GDM1 (cell line): ENCODE measurements at regions not wholly inside any gene's neighbourhood (a gene's known extent, or its start where the extent isn't known, plus 50 kb on each side); places are given as distances from the start of the nearest gene placed in this dataset.

Experiments
- DNase-seq: peaks from one replicate; lab custom pipeline; 2025; lab: John Stamatoyannopoulos, UW

DNA sequence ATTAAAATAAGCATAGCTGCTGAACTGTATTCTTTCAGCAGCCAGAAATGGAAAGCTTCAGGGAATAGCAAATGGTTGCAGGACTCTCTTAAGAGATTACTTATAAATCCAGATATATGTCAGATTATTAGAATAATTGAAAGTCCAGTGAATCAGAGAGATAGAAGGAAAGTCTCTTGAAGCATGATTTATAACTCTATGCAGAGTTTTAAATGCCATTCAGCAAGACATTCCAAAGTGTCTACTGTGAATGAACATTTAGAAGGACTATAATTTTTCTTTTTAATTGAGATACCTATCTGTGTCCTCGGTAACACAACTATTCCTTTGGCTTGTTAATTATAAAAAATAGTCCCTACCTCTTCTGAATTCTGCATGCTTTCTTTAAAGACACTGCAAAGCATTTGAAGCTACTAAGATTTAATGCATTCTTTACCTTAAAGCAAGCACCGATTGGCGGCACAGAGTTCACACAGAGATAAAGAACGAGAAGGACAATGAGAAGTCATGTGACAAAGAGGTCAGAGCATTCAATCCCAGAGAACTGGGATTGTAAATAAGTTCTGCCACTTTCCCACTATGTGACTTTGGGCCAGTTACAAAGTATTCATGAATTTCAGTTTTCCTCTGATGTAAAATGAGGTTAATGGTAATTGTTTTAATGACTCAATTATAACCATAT lies 371.0 kb upstream of the ATP2B1 start:
- DNase-seq: no peak

DNA sequence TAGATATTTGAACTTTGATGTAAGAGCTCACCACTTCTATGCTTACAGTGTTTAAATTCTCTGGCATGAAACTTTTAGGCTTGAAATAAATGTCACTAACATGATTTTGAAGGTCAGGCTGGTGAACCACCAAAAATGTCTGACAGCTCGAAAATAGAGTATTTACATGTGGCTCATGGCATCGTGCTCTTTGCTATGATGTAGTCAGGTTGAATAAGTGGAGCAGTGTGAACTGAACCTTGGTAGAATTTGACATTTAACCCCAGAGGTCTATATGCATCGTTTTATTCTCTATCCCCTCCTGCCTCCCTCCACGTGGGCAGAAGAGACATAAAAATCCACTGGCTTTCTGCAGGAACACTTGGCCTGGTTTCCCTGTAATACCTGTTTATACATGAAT lies 369.7 kb upstream of the ATP2B1 start:
- DNase-seq: no peak

DNA sequence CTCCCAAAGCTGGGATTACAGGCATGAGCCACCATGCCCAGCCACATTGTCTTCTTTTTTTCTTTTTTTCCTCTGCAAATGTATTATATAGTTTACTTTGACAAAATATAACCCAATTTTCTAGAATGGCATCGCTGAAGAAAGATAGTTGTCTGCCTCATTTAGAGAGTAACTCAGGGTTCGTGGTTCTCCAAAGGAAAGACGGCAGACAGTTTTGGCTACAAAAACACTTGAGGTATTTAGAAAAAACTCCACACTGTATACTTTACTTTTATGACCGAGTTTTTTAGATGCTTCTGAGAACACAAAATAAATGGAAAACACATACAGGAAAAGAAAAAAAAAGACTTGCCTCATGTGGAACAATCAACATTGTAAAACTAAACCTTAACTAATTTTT lies 369.1 kb upstream of the ATP2B1 start:
- DNase-seq: no peak

DNA sequence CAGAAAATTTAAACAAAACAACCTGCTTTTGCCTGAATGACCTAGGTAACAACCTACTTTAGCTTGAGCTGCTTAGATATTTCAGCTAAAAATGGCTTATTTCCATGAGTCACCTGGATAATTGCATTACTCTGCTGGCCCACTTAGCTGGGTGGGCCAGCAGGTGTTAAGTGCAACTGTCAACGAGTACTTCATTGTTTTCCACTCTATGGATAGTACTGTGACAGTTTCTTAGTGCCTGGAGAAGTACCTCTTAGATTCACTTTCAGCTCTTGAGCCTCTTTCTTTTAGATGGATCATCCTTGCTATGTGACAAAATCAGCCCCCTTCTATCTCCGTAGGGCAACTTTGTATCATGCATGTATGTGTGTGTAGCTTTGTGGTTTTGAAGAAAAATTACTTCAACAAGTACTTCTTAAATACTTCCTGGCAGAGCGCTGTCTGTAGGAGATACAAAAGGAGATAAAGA lies 368.2 kb upstream of the ATP2B1 start:
- no peak for DNase-seq

DNA sequence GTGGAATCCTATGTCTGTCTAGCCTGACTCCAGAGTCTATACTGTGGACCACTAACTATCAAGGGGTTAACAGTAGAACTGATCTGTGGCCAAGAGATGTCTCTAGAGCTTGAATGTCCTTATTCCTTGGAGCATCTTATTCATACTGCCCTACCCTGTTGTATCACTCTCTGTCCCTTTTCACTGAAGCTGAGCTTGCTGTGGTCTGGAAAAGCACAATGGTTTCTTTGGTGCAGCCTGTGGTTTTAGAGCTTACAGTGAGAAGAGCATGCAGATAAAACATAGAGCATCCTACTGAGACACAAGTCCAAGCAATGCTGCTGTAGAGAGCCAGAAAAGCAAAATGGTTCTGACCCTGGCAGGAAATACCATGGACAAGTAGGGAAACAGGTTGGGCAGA lies 367.0 kb upstream of the ATP2B1 start:
- no peak for DNase-seq

DNA sequence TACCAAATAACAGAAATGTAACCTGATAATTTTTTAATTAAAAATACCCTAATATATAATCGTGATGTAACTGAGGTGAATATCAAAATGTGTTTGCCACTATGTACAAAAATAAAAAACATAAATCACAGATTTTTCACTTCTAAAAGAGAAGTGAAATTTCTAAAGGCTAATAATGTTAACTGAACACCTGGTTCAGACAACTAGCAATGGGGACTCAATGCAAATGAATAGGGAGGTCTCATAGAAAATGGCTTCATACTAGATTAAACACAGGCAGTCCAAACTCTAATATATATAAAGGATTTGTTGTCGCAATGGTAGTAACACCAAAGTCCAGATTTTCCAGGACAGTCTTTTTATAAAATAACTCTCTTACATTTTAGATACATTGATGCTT lies 365.4 kb upstream of the ATP2B1 start:
- no peak for DNase-seq

DNA sequence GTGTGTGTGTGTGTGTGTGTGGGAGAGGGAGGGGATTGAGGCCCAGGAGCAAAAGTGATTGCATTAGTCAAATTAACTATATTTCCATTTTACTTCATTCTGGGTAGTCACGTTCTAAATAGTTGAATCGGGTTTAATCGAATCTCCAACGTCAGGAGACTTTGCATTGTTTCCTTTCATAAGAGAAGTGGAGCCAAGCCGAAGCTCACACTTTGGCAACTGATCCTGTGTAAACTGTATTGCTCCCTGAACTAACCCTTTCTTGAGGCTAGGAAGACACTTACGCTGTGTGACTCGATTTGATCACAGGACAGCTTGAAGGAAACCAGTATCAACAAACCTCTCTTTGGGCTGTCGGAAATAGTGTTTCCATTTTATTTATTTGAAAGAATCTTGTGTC lies 363.4 kb upstream of the ATP2B1 start:
- DNase-seq: no peak

DNA sequence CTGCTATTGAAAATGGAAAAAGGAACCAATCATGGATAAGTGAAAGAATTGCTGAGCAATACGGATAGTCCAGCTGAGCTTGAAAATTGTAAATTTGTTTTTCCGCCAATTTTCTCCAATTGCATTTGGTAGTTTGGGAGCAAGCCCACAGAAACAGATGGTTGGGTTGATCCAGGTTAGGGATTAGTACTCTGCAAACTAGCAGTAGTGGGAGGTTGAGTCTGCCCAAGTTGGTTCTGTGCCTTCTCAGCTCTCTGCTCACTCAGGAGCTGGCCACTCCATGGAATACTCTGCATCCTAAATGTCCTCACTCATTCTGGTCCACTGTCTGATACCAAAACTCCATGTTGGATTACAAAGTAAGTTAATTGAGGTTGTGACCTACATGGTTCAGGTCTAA lies 361.1 kb upstream of the ATP2B1 start:
- no peak for DNase-seq

DNA sequence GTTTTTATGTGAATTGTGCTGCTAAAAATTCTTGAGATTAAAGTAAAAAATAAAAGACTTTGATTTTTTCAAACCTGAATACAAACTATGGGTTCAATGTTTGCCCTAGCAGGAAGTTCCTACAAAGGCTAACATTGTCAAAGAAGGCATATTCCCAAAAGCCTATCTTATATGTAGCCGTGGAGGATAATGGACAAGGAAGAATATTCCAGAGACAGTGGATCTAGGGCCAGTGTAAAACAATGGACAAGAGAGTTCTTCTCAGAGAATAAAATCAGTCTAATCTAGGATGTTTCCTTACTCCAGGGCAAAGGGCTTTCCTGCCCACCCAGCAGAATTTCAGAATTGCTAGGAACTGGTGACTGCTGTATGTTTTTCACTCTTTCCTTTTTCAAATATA lies 359.2 kb upstream of the ATP2B1 start:
- DNase-seq: no peak

DNA sequence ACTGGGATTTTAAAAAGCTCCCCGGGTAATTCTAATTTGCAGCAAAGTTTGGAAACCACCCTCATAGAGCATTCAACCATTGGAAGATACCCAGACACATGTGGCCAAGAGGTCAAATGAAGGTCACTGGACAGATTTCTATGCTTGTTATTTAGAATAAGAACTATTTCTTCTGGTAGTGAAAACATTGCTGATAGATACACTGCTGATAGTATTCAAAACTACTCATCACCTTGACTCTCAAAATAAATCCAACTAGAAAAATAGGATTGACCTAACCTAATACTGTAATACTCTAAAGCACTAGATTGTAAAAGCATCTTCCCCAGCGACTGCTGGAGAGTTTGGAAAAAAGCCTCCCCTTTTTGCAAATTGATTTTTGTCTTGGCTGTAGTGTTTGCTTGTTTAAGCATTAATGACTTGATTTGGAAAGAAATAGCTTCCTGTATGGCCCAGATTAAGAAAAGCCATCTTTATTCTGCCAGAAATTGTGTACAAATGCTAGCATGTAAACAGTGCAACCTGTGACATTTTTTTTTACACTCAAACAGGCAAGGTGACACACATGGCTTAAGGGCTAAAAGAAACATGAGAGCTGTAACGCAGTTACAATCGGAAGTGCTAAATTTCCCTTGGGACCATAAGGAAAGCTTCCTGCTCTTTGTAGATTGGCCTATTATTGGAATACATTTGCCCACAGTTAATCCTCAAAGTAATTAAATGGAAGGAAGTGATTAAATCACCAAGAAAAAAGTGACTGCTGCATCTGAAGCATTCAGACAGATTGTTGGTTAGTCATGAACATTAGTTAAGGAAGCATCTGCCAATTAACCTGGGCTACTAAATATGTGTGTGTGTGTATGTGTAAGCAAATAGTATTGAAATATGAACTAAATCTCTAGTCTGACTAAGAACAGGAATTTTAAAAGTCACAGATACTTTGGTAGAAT lies 356.5 kb upstream of the ATP2B1 start:
- no peak for DNase-seq

DNA sequence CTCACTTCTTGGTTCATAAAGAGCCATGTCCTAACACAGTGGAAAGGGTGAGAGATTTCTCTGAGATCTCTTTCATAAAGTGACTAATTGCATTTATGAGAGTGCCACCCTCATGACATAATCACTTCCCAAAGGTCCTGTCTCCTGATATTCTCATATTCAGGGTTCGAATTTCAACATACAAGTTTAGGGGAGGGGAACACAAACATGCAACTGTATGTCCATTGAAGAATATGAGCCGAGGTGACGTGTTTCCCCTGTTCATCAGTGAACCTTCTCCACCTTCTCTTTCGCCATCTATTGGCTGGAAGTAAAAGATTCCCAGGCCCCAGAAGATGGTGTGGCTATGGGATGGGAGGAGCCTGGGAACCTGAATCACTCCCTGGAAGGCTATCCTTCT lies 354.2 kb upstream of the ATP2B1 start:
- no peak for DNase-seq

DNA sequence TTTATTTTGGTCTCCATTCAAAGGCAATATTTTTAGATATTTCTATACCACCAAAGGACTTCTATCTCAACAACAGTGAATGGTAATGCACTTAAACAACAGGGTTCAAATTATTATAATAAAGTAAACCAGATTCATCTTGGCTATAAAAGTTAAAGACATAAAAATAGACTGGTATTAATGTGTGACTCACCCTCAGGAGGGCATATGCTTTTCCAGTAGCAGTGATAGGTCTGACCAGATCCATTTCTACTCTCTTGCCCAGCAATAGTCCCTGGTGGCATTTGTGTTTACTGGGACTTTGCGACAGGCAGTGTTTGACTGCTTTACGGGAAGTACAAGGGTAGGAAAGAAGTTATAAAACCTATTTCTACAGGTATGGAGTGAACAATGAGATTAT lies 353.2 kb upstream of the ATP2B1 start:
- no peak for DNase-seq

DNA sequence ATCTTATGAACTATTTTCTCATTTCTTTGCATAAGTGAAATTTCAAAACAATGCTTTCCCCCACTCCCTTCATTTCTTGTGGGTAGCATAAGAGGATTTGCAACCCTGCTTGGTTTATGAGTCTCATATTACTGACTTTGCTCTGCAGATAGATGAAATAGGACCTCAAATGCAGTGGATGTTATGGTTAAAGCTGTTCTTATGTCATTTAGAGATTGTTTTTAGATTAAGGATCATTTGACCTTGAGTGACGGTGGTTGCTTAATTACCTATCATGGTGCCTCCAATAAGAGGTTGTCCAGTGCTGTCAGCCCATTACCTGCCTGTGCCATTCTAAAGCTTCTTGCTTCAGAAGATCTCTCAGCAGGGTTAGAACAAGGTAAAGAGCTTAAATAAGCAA lies 351.4 kb upstream of the ATP2B1 start:
- no peak for DNase-seq

DNA sequence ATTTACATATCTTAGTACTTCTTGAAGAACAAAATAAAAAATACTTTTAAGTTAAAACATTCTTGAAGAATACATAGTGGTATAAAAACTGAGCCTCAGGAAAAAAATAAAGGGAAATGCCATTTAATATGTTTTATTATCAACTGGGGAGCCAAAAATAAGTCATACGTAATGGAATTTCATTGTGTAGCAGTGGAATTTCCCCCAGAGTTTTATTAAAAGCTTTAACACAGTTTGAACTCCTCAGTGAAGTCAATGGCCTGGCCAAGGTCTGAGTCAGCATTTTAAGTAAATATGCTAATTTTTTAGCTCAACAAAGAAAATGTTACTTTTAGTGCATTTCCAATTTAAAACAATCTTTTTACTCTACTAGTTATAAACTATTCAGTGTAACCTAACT lies 350.1 kb upstream of the ATP2B1 start:
- no peak for DNase-seq

DNA sequence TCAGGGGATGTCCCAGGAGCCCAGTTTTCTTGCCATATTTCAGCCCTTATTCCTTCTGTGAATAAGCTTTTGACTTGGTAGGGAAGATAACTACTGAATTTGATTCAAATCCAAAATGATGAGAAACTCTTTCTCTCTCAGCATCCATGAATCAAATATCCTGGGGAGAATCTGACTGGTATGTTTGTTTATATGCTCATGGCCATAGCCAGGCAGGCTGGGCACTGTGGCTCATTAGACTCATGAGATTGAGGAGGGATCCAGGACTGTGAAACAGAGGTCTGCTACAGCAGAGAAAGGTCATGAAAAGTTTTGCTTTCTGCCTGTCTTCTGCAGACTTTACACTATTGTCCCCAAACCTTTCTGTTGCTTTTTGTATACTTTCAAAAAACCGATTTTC lies 346.4 kb upstream of the ATP2B1 start:
- no peak for DNase-seq

DNA sequence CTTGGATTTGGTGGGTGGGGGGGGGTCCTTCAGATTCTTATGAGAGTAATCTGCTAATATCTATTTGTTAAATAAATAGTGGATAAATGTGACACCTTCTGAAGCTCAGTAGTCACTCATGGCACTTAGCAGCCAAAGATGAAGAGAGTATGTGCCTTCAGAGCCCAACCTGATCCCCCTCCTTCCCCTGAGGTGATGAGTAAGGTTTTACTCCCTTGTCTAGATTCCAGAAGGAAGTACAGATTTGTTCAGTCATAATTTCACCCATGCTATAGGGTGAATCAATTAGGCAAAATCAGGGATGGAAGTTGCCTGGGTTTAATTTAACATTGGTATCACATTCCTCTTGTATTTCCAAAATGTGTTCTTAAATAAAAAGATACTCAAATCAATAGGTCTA lies 340.3 kb upstream of the ATP2B1 start:
- DNase-seq: no peak

DNA sequence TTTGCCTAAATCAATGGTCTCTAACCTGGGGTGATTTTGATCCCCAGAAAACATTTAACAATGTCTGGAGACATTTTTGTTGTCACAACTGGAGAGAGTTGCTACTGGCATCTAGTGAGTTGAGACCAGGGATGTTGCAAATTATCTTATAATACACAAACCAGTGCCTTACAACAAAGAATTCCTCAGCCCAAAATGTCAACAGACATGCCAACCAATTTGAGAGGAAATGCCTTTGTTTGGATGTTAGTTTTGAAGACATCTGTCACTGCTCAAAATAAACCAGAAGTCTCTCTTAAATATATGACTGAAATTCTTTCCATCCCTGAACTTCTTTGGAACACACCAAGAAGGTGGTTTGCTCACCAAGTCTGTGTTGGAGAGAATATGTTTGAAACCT lies 336.9 kb upstream of the ATP2B1 start:
- no peak for DNase-seq

DNA sequence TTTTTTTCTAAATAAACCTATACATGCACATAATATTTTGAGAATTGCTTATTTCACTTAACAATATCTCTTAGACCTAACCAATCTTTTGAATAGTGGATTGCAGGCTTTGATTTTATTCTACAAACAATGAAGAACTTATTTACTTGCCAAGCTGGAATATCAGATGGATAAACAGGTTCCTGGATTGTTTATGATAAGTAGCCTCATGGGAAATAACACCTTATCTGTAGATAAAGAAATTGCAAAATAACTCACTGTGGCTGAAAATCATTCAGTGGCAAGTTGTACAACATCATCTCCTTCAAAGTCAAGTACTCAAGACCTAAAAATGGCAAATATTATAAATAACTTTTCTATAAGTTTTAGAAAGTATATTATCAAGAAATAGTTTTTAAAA lies 335.4 kb upstream of the ATP2B1 start:
- DNase-seq: no peak

DNA sequence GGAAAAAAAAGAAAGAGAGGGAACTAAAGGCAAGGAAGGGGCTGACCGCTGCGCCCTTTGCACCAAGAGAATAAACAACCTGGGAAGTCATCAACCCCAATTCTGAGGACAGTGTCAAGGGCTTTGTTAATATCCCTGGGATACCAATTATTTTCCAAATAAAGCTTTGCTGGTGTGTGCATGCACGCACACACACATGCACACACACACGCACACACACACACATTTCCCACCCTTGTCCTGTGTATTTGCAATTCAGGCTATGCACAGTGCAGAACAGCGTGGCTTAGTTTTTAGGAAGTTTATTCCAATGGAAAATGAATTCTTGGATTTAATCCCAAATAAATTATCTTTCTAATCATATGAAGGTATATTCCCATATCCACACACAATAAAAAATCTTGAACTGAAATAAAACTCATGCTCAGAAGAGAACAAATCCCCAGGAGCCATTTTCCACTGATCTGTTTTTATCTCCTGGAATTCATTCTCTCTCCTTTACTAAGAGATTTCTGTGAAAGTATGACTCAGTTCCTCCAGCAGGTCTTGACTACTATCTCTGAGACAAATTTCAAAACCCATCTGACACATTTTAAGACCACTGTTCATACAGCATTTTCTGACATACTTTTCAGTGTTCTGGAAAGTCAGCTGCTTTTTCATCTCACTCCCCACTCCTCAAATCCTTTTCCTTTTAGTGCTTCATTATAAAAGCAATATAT lies 334.4 kb upstream of the ATP2B1 start:
- no peak for DNase-seq

DNA sequence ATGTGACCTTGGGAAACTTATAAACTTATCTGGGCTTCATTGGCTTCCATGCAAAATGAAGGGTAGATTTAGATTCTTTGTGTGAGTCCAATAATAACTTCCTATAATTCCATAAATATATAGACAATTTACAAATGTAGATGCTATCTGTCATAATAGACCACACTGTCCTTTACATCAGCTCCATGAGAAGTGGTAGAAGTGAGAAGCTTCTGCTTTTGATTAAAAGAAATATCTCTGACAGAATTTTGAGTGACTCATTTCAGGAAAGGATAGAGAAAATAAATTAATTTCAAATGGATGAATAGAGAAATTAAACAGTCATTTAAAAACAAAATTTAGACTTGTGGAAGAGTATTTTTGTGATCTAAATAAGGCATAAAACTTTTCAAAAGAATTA lies 329.7 kb upstream of the ATP2B1 start:
- DNase-seq: no peak

DNA sequence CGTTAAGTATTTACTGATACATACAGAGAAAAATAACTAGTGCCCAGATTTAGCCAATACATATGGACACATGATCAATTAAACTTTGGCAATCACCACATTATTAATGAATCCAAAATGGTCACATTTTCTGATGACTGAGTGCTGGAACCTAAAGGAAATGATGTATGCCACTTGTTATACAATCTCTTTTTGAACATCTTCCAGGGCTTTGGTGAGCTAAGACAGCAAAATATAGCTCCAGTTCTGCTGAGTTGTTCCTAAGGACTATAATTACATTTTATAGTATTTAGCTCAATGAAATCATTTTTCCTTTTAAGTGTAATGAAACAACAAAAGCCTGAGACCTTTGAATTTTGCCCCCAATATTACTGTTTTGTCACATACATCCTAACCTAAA lies 329.1 kb upstream of the ATP2B1 start:
- DNase-seq: no peak

DNA sequence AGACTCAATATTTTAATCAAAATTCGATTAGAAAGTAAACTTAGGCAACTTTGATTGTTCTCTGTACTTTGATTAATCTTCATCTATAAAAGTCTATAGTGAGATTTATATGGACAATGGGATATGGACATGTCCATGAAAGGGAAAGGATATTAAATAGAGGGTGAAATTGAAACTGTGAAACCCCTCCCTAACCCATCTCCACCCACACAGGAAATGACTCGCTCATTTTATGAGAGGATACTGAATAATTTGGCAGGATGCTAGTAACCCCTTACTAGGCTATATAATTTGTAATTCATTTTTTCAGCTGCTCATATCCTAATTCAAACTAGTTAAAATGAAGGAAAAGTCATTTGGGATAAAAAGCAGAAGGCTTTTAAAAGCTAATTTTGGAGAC lies 328.0 kb upstream of the ATP2B1 start:
- DNase-seq: no peak

DNA sequence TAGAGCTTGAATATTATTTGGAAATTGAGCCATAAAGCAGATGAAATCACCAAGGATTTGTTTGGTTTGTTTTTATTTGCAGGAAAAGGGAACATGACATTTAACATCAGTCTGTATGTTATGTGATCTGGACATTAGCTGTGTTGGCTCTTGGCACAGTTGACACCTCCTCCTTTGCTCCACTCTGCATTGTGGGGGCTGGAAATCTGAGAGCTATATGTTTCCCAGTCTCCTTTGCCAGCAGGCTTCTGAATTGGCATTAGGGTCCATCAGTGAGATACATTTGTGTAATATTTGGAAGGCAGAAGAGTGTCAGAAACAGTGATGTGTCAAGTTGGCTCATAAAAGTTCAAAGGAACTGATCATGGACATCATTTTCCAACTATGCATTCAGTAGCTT lies 322.1 kb upstream of the ATP2B1 start:
- DNase-seq: no peak
